ENCODE measurements at regions not wholly inside any gene's neighbourhood (a gene's known extent, or its start where the extent isn't known, plus 50 kb on each side); places are given as distances from the start of the nearest gene placed in this dataset.
"Not testable (repeated sequence)": the region's sequence is repeated elsewhere in the genome, so short reads cannot be mapped to it uniquely, and the experiment has no call there.

DNA sequence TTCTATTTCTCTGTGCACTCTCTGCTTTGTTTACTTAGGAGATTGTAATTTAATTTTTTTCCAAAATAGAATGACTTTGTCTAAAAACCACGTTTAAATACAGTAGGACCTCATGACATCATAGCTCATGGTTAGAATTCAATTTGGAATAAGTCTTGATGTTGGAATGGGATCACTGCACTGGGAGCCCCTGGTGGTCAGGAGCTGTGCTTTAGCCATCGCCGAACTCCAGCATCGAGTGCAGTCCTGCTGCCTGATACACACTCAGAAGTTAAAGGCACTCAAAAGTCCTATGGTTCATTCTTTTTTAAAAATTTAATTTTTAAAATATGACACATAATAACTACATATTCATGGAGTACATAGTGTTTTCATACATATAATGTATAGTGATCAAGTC is 75.1 kb downstream of the TEX35 start:
- TF ChIP-seq, protein P1, sequence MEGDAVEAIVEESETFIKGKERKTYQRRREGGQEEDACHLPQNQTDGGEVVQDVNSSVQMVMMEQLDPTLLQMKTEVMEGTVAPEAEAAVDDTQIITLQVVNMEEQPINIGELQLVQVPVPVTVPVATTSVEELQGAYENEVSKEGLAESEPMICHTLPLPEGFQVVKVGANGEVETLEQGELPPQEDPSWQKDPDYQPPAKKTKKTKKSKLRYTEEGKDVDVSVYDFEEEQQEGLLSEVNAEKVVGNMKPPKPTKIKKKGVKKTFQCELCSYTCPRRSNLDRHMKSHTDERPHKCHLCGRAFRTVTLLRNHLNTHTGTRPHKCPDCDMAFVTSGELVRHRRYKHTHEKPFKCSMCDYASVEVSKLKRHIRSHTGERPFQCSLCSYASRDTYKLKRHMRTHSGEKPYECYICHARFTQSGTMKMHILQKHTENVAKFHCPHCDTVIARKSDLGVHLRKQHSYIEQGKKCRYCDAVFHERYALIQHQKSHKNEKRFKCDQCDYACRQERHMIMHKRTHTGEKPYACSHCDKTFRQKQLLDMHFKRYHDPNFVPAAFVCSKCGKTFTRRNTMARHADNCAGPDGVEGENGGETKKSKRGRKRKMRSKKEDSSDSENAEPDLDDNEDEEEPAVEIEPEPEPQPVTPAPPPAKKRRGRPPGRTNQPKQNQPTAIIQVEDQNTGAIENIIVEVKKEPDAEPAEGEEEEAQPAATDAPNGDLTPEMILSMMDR (IDR thresholded peaks at IDR 0.05; ENCODE audit: control insufficient read depth, extremely low read depth, insufficient read depth), result peak; percentile 6; the same call in 1 of the 2 replicates
- H3K4me3 ChIP-seq (ENCODE audit: low read depth, low read length), result no peak overlapping the region
- DNase-seq (ENCODE audit: low read depth), result no peak

DNA sequence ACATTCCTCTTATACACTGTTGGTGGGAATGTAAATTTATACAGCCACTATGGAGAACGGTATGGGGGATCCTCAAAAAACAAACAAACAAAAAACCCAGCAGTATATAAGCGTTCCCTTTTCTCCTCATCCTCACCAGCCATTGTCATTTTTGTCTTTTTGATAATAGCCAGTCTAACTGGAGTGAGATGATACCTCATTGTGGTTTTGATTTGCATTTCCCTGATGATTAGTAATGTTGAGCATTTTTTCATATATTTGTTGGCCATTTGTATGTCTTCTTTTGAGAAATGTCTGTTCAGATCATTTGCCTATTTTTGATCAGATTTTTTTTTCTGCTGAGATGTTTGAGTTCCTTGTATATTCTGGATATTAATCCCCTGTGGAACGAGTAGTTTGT is 76.1 kb downstream of the TEX35 start:
- DNase-seq (ENCODE audit: low read depth); H3K4me3 ChIP-seq (ENCODE audit: low read depth, low read length): not testable (repeated sequence)

DNA sequence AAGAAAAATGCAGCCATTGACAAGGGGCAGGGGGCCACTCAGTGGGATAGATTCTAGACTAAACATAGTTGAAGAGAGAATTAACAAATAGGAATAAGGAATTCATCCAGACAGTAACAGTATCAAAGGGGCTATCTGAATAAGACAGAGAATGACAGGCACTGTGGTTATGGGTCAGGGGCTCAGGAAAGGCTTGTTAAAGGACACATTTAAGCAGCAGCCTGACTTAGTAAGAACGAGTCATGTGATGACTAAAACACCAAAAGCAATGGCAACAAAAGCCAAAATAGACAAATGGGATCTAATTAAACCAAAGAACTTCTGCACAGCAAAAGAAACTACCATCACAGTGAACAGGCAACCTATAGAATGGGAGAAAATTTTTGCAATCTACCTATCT is 78.9 kb downstream of the TEX35 start:
- not testable (repeated sequence) for H3K4me3 ChIP-seq (ENCODE audit: low read depth, low read length); DNase-seq (ENCODE audit: low read depth)

DNA sequence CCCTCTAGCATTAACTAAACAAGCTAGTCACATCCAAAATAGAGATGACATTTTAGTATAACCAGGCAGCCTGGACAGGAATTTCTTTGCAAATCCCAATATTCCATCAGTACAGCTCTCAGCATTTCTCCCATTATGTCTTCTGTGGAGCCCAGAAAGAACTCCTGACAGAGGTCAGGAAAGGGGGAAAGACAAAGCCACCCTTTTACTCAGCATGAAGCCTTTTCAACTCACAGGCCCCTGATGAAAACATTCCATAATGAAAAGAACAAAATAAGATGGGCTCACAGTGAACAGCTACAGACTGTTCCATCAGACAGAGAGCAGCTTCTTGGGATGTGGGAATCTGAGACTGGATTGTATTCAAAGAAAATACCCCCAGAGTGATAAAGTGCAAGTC is 80.6 kb downstream of the TEX35 start:
- DNase-seq (ENCODE audit: low read depth), result no peak
- TF ChIP-seq, protein P1 (IDR thresholded peaks at IDR 0.05; ENCODE audit: control insufficient read depth, extremely low read depth, insufficient read depth), result no peak
- H3K4me3 ChIP-seq (ENCODE audit: low read depth, low read length), result no peak overlapping the region

DNA sequence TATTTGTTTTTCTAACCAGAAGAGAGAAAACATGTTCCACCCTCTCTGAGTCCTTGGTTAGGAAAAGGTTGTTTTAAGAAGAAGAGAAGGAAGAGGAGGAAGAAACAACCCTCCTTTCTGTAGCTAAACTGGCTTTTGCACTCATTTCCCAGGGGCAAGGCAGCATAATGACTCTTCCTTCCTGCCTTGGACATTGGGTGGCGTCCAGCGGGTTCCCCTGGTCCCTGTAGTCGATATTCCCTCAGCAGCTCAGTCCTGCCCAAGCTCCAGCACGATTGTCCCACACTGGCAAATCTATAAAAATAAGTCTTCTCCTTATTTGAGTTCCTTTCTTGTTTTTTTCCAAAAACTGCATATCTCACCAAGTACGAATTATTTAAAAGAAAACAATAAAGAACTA is 81.2 kb downstream of the TEX35 start:
- DNase-seq (ENCODE audit: low read depth), result no peak
- TF ChIP-seq, protein P1 (IDR thresholded peaks at IDR 0.05; ENCODE audit: control insufficient read depth, extremely low read depth, insufficient read depth), result no peak
- H3K4me3 ChIP-seq (ENCODE audit: low read depth, low read length), result no peak overlapping the region

DNA sequence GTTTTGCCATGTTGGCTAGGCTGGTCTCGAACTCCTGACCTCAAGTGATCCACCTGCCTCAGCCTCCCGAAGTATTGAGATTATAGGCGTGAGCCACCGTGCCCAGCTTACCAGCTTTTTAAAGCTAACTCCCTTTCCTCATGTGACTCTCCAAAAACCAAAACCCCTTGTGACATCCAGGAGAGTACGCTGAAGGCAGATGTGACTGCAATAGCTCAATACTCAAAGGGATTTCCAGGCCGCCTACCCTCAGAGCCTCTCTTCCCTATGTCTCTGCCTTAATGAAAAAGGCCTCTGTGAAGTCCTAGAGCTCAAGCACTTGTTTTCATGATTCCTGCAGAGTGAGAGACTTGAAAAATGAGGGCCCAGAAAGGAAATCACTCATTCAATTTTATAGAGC is 82.6 kb downstream of the TEX35 start:
- H3K4me3 ChIP-seq (ENCODE audit: low read depth, low read length), result no peak overlapping the region
- TF ChIP-seq, protein P1 (IDR thresholded peaks at IDR 0.05; ENCODE audit: control insufficient read depth, extremely low read depth, insufficient read depth), result no peak

DNA sequence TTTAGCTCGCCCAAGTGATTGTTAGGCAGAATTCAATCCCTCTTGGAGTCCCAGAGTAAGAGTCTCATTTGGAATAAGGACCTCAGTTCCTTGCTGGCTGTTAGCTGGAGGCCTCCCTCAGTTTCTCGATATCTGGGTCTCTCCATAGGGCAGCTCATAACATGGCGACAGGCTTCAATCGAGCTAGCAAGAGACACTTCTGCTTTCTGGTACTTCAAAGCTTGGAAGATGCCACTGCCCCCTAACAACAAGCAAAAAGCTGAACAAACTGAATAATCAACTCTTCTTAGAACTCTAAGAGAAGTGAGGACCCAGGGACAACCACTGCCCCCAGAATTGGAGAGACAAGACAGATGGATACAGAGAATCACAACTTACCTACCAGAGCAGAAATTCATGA is 86.2 kb downstream of the TEX35 start:
- TF ChIP-seq, protein P1 (IDR thresholded peaks at IDR 0.05; ENCODE audit: control insufficient read depth, extremely low read depth, insufficient read depth), result no peak

More for the DNA sequence above, 82.6 kb downstream of the TEX35 start:
- DNase-seq (ENCODE audit: low read depth), result no peak

DNA sequence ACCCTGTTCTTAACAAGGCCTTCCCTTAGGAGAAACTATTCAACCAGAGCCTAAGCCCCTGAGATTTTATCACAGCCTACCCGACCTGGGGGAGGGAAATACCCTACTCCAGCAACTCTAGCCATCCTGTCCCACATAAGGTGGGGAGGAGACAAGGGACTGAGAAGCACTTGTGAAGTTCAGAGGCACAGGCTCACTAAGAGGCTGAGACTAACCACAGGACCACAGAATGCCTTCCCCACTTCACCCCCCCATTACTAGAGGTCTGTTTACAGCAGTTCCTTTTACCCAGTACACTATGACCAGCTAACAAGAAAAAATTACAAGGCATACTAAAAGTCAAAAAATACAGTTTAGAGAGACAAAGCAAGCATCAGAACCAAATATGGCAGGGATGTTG is 86.8 kb downstream of the TEX35 start:
- DNase-seq (ENCODE audit: low read depth), result no peak
- TF ChIP-seq, protein P1 (IDR thresholded peaks at IDR 0.05; ENCODE audit: control insufficient read depth, extremely low read depth, insufficient read depth), result no peak
- H3K4me3 ChIP-seq (ENCODE audit: low read depth, low read length), result no peak overlapping the region

More for the DNA sequence above, 86.2 kb downstream of the TEX35 start:
- no peak overlapping the region for H3K4me3 ChIP-seq (ENCODE audit: low read depth, low read length)
- no peak for DNase-seq (ENCODE audit: low read depth)

Measured in LNCaP clone FGC (cell line).